GM12865 (cell line): ENCODE measurements at regions not wholly inside any gene's neighbourhood (a gene's known extent, or its start where the extent isn't known, plus 50 kb on each side); places are given as distances from the start of the nearest gene placed in this dataset.

Source experiments
- DNase-seq: peaks from one replicate; pipeline ENCODE4 v3.0.0; 2010; ENCODE audit warnings: low read depth
- H3K4me3 ChIP-seq: 2 replicates; pipeline ENCODE4 v1.5.1; 2011; ENCODE audit warnings: mild to moderate bottlenecking, low read depth, low read length, control low read depth
- CTCF ChIP-seq: IDR thresholded peaks from 2 replicates; pipeline ENCODE4 v1.5.1; 2011; ENCODE audit warnings: low read length, control low read depth, low read depth, inconsistent platforms; ENCODE audit not compliant: insufficient read depth; ENCODE audit errors: missing control alignments

DNA sequence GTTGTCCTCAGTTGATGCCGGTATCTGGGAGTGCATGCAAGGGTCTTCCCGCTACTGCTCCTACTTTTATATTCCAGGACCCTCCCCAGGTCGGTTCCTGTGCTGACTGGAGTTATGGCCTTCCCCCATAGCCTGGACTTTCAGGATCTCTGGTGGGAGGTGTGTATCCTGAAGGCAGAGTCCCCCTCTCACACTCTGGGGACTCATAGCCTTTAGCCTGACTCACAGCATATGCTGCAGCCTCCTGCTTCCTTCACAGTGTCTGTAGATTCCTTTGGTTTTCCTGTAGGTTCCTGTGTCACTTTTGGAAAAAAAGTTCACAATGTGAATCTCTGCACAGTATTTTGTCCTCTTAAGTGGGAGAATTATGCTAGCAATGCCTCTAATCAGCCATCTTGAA, 180.6 kb upstream of the RBMS3 start:
- no peak for TF ChIP-seq CTCF
- DNase-seq: no peak
- H3K4me3 ChIP-seq: no peak overlapping the region

DNA sequence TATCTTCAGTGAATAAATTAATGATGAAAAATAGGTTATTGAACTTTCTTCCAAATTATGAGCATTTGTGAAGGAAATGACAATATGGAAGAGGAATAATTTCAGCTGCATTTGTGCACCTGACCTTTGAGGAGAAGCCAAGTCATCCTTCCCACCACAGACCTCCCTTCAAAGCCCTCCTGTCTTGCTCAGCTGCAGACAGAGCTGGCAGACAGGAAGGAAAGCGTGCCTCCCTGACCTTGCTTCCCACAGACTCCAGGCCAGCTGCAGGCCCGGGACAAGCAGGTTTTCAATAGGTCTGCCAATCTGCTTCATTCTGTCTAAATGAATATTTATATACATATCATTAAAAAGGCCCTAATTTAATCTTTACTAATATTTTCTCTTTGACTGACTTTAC, 152.9 kb upstream of the RBMS3 start:
- no peak for DNase-seq
- H3K4me3 ChIP-seq: no peak overlapping the region
- no peak for TF ChIP-seq CTCF

DNA sequence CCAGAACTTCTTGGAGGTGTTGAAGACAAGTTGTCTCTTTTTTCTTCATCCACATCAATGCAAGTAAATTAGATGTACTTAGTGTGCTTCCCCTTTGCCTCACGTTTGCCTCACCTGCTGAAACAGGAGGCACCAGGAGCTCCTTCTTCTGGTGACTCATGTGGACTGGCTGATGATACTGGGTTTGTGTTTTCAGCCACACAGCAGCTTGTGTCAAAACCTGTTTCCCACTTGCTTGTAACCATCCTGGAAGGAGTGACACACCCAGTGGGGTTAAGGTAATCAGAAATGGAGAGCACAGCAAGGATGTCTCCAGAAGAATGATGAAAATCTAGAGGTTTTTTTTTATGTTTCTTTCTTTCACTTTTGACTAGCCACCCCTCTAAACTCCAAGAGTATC, 143.3 kb upstream of the RBMS3 start:
- no peak for DNase-seq
- TF ChIP-seq CTCF: no peak
- no peak overlapping the region for H3K4me3 ChIP-seq

- TF ChIP-seq CTCF: no peak
- no peak overlapping the region for H3K4me3 ChIP-seq
- no peak for DNase-seq
Measured at GRCh38 chr3:29138171-29138570, 142.7 kb upstream of the RBMS3 start.

DNA sequence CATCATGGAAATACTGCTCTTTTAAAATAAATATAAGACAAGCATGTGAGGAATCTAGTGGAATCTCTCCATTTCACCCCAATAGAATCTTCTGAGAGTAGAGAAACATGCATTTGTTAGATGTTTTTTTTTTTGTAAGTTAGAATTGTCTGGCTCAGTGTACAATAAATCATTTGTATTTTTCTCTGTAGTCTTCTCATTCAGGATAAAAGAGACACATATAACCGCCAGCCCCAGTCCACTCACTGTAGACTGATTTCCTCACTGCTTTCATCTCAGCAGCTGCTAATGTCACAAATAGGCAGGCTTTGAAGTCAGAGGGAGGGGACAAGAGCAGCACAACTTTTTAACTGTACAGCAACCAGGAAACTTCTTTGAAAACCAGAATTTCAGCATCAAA, 140.2 kb upstream of the RBMS3 start:
- TF ChIP-seq CTCF: no peak
- DNase-seq: no peak
- H3K4me3 ChIP-seq: no peak overlapping the region

- no peak overlapping the region for H3K4me3 ChIP-seq
- no peak for DNase-seq
- TF ChIP-seq CTCF: no peak
Measured at GRCh38 chr3:29141197-29141917, 139.5 kb upstream of the RBMS3 start.

GRCh38 chr3:29141918-29142275, 139.0 kb upstream of the RBMS3 start:
- no peak for DNase-seq
- H3K4me3 ChIP-seq: no peak overlapping the region
- no peak for TF ChIP-seq CTCF
